Esophagus muscularis mucosa (tissue), 4 donors: ENCODE measurements at regions not wholly inside any gene's neighbourhood (a gene's known extent, or its start where the extent isn't known, plus 50 kb on each side); places are given as distances from the start of the nearest gene placed in this dataset.

ENCODE experiments used
- DNase-seq: peaks from one replicate; pipeline ENCODE4 v3.0.0-alpha.2; 2017; ENCODE audit errors: extremely low spot score
- H3K27ac ChIP-seq, 4 donors: fragments of 200-600 bp; sonication (generic); replicated peaks in 1 of 4; 1 replicate in 3 of 4; 2 replicates in 1 of 4; pipeline ENCODE4 v1.5.1; 2016 to 2019; ENCODE audit warnings: mild to moderate bottlenecking in 1 of 4
- H3K27me3 ChIP-seq, 4 donors: fragments of 200-600 bp; sonication (generic); one replicate each; pipeline versions ENCODE4 v1.5.1 to v1.6.0; 2016 to 2019
- H3K36me3 ChIP-seq, 4 donors: fragments of 200-600 bp; sonication (generic); one replicate each; pipeline ENCODE4 v1.5.1; 2016 to 2019
- H3K4me1 ChIP-seq, 4 donors: fragments of 200-600 bp; sonication (generic); one replicate each; pipeline ENCODE4 v1.5.1; 2016 to 2019
- H3K4me3 ChIP-seq, 4 donors: fragments of 200-600 bp; sonication (generic); 1 replicate in 2 of 4; 2 replicates in 2 of 4; pipeline ENCODE4 v1.5.1; 2016 to 2019; ENCODE audit warnings: mild to moderate bottlenecking in 4 of 4, moderate library complexity in 1 of 4
- H3K9me3 ChIP-seq, 4 donors: fragments of 200-600 bp; sonication (generic); 1 replicate in 3 of 4; 2 replicates in 1 of 4; pipeline ENCODE4 v1.5.1; 2016 to 2019
- CTCF ChIP-seq, 3 experiments: fragments of 200-600 bp in 2 of 3; fragments of 450-650 bp in 1 of 3; sonication (generic) in 2 of 3; IDR thresholded peaks; one replicate each; pipeline ENCODE4 v1.5.1; 2017 to 2019; ENCODE audit warnings: antibody characterized with exemption in 3 of 3, mild to moderate bottlenecking in 2 of 3, moderate library complexity in 1 of 3
- EP300 ChIP-seq: sonication (generic); formaldehyde crosslinking; IDR thresholded peaks from one replicate; pipeline ENCODE4 v1.6.1; 2017; ENCODE audit warnings: antibody characterized with exemption
- POLR2A ChIP-seq: fragments of 450-650 bp; IDR thresholded peaks from one replicate; pipeline ENCODE4 v1.6.1; 2017; ENCODE audit warnings: antibody characterized with exemption, moderate library complexity, mild to moderate bottlenecking, low read depth
- POLR2AphosphoS5 ChIP-seq, 2 donors: sonication (generic); formaldehyde crosslinking; IDR thresholded peaks; one replicate each; pipeline ENCODE4 v1.6.1; 2017; ENCODE audit warnings: antibody characterized with exemption in 2 of 2
- WGBS: methylation state at CpG from one replicate; pipeline ENCODE4 v1.1.5; 2018; 5-methylcytosine and 5-hydroxymethylcytosine counted together
- intact Hi-C: fragments of 100-400 bp; cut with DNase I; formaldehyde crosslinking; loops from one replicate; pipeline ENCODE4 v1.15.1; 2023

GRCh38 chr1:238964631-238965030 is 421.7 kb upstream of the CHRM3 start:
- TF ChIP-seq POLR2A (no peak), CTCF (IDR thresholded peaks at IDR 0.05) (no peak), EP300 (no peak), POLR2AphosphoS5 (IDR thresholded peaks at IDR 0.05) (no peak)
- H3K27me3 ChIP-seq: no peaks in the 10 kb centered on the region
- no peaks in the 10 kb centered on the region for H3K9me3 ChIP-seq
- peaks cover 0 to 6% (median 2%) of the 10 kb centered on the region in 4 donors for H3K4me1 ChIP-seq
- no peak overlapping the region for H3K4me3 ChIP-seq
- intact Hi-C loops: no loop called here
- WGBS: 61% methylated on average over 5 of the region's 5 CpGs
- H3K36me3 ChIP-seq: no peaks in the 10 kb centered on the region
- DNase-seq: no peak
- H3K27ac ChIP-seq: no peak overlapping the region

GRCh38 chr1:238962941-238963340 is 423.4 kb upstream of the CHRM3 start:
- TF ChIP-seq EP300: no peak
- peaks cover 0 to 6% (median 2%) of the 10 kb centered on the region in 4 donors for H3K4me1 ChIP-seq
- H3K9me3 ChIP-seq: no peaks in the 10 kb centered on the region
- no peak overlapping the region for H3K4me3 ChIP-seq
- no peaks in the 10 kb centered on the region for H3K27me3 ChIP-seq
- 74% methylated on average over 8 of the region's 8 CpGs for WGBS
- no peaks in the 10 kb centered on the region for H3K36me3 ChIP-seq
- no peak for DNase-seq
- H3K27ac ChIP-seq: no peak overlapping the region
- intact Hi-C loops: no loop called here

- DNase-seq: no peak
- intact Hi-C loops: no loop called here
- Histone ChIP-seq H3K9me3 (no peaks in the 10 kb centered on the region), H3K36me3 (no peaks in the 10 kb centered on the region), H3K27me3 (no peaks in the 10 kb centered on the region), H3K4me1 (peaks cover 0 to 6% (median 2%) of the 10 kb centered on the region in 4 donors), H3K4me3 (no peak overlapping the region), H3K27ac (no peak overlapping the region)
- TF ChIP-seq CTCF (IDR thresholded peaks at IDR 0.05) (no peak), EP300 (no peak), POLR2A (no peak), POLR2AphosphoS5 (IDR thresholded peaks at IDR 0.05) (no peak)
- 70% methylated on average over 5 of the region's 5 CpGs for WGBS
These were observed 424.6 kb upstream of the CHRM3 start for GRCh38 chr1:238961790-238962189.

GRCh38 chr1:238960071-238960470 is 426.3 kb upstream of the CHRM3 start:
- H3K9me3 ChIP-seq: no peaks in the 10 kb centered on the region
- WGBS: 59% methylated on average over 2 of the region's 2 CpGs
- no peaks in the 10 kb centered on the region for H3K36me3 ChIP-seq
- peaks cover 0 to 6% (median 2%) of the 10 kb centered on the region in 4 donors for H3K4me1 ChIP-seq
- H3K27ac ChIP-seq: no peak overlapping the region
- H3K27me3 ChIP-seq: no peaks in the 10 kb centered on the region
- intact Hi-C loops: no loop called here
- no peak for DNase-seq
- H3K4me3 ChIP-seq: no peak overlapping the region
- no peak for TF ChIP-seq POLR2A
- TF ChIP-seq CTCF (IDR thresholded peaks at IDR 0.05): no peak
- TF ChIP-seq EP300: no peak
- TF ChIP-seq POLR2AphosphoS5 (IDR thresholded peaks at IDR 0.05): no peak

GRCh38 chr1:238955934-238956333 is 430.4 kb upstream of the CHRM3 start:
- intact Hi-C loops: no loop called here
- Histone ChIP-seq H3K27me3 (no peaks in the 10 kb centered on the region), H3K9me3 (no peaks in the 10 kb centered on the region), H3K27ac (no peak overlapping the region), H3K36me3 (no peaks in the 10 kb centered on the region), H3K4me1 (peaks cover 0 to 7% (median 2%) of the 10 kb centered on the region in 4 donors), H3K4me3 (no peak overlapping the region)
- TF ChIP-seq EP300: no peak
- no peak for TF ChIP-seq CTCF (IDR thresholded peaks at IDR 0.05)
- TF ChIP-seq POLR2AphosphoS5 (IDR thresholded peaks at IDR 0.05): no peak
- no peak for TF ChIP-seq POLR2A
- 91% methylated on average over 1 of the region's 1 CpG for WGBS
- DNase-seq: no peak
